ENCODE measurements at regions not wholly inside any gene's neighbourhood (a gene's known extent, or its start where the extent isn't known, plus 50 kb on each side); places are given as distances from the start of the nearest gene placed in this dataset.
"Not testable (repeated sequence)": the region's sequence is repeated elsewhere in the genome, so short reads cannot be mapped to it uniquely, and the experiment has no call there.

DNA sequence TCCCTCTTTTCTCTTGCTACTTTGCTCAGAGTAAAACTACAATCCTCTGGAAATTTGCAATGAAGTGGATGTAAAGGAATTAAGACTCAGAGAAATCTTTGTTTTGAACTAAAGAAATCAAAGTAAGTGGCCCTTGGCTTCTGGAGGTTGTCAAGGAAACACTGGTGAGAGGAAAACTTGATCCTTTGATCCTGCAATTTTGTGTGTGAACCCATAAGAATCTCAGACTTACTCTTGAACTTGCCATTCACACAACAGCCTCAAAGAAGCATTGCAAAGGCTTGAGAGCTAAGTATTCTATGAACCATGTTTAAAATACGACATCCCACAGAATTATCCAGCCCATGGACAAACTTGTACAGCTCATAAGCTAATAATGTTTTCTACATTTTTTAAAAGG is 827.5 kb downstream of the TAF11L14 start:
- no peak for DNase-seq (ENCODE audit: low read depth)
- TF ChIP-seq CTCF (IDR thresholded peaks at IDR 0.05; ENCODE audit: low read depth, low read length, missing control alignments): no peak

DNA sequence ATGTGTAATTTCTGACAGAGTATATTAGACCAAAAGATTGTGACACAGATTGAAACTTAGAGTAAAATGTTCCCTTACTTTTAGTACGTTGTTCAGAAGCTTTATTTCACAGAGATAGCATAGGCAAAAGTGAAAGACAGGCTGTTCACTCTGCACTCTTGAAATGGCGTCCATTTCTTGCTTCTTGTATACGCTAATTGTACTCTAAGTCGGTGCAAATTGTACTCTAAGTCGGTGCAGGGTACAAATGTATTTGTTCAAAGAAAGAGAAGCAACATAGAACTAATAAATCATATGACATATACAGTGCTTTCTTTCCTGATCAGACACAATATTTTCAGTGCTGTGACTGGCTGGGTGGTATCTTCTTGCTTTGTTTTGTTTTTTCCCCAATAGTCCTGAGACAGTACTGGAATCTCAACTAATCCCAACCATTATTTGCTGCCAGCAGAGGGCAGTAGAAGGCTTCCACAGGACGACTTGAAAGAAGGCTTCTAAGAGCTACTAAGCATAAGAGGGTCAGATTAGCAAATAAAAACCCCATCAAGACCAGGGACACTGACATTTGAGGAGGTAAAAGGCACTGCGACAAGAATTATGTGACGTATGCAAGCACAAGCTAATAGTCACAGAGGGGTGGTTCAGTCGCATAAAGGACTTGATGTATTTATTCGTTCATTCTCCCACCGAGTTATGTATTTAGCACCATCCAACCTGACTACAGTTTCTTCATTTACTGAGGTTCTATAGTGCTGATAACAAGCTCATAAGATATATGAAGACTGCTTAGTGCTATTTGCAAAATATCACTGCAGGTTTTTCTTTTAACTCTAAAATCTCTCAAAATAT is 831.8 kb downstream of the TAF11L14 start:
- DNase-seq (ENCODE audit: low read depth): no peak
- TF ChIP-seq CTCF (IDR thresholded peaks at IDR 0.05; ENCODE audit: low read depth, low read length, missing control alignments): peak; percentile 48

More for the DNA sequence above, 827.5 kb downstream of the TAF11L14 start:
- H3K4me3 ChIP-seq (ENCODE audit: low read depth, low read length): no peak overlapping the region

DNA sequence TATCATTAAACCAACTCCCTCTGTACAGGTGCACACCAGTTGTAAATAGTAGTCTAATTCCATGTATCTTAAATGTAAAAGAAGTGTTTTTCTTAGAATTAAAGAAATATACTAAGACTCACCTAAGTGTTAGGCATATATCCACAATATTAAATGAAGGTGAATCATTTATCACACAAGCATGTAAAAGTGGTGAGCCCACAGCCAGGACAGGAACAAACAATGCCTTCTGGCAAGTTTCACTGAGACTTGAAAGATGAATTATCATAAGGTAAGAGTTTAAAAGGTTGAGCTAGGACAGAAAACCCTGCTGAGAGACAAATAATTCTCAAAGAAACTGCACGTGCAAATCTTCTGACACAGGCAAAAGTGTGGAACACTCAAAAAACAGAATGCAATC is 832.5 kb downstream of the TAF11L14 start:
- DNase-seq (ENCODE audit: low read depth): no peak
- no peak overlapping the region for H3K4me3 ChIP-seq (ENCODE audit: low read depth, low read length)
- TF ChIP-seq CTCF (IDR thresholded peaks at IDR 0.05; ENCODE audit: low read depth, low read length, missing control alignments): no peak

More for the DNA sequence above, 831.8 kb downstream of the TAF11L14 start:
- H3K4me3 ChIP-seq (ENCODE audit: low read depth, low read length): no peak overlapping the region

- not testable (repeated sequence) for DNase-seq (ENCODE audit: low read depth); H3K4me3 ChIP-seq (ENCODE audit: low read depth, low read length)
Observed at GRCh38 chr5:18471791-18472190, 837.5 kb downstream of the TAF11L14 start.

DNA sequence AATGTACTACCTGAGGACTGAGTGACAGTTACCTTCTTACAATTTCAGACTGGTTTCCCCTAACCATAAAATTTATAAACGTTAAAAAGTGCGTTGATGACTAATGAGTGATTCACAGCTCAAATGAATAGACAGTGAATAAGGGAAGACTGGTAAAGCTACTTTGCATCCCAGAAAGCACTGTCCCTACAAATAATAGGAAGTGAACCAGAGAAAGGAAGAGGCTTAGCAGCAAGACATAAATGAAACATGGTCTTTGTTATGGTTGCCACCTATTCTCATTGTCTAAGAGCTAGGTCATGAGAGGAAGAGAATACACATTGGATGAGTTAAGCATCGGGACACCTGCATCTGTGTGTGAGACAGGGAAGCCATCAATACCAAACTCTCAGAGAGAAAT is 849.2 kb downstream of the TAF11L14 start:
- no peak for TF ChIP-seq CTCF (IDR thresholded peaks at IDR 0.05; ENCODE audit: low read depth, low read length, missing control alignments)
- H3K4me3 ChIP-seq (ENCODE audit: low read depth, low read length): no peak overlapping the region
- DNase-seq (ENCODE audit: low read depth): no peak

DNA sequence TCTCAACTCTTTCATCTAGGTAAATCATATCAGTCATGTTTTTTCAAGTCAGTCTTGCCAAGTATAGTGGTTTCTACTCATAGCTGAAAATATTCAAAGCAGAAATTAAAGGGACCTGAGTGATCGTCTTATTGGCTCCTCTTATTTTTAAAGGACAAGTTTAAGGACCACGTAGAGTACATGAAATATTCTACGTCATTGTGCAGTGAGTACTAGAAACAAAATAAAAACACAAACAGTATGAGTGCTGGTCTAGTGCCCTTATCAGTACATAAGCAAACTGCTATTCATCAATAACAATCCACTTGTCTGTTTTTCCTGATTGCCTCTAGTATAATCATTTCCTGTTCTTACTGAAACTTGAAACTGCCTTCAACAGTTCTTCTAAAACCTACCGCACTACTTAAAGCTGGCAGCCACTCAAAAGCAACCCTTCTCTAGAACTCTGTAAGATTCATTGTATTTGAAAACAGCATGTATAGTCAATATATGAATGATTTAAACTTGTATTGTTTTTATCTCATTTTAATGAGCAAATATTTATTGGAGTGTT is 853.7 kb downstream of the TAF11L14 start:
- no peak for DNase-seq (ENCODE audit: low read depth)
- no peak for TF ChIP-seq CTCF (IDR thresholded peaks at IDR 0.05; ENCODE audit: low read depth, low read length, missing control alignments)

DNA sequence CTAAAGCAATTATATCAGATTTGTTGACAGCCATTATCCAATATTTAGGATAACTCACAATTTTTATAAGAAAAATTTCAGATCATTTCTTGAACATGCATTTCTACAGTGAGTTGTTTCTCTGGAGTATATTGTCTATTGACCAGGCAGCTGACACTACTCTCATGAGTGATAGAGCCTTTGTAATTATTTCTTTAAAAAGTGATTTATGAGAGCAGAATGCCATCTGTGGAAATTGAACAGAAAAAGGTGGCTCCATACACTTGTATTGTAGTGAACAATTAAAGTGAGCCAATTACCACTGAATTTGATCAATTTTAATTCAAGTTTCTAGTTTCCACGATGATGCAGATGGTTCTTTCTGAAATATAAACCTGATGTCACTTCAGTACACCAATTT is 855.4 kb downstream of the TAF11L14 start:
- DNase-seq (ENCODE audit: low read depth): no peak
- H3K4me3 ChIP-seq (ENCODE audit: low read depth, low read length): no peak overlapping the region
- no peak for TF ChIP-seq CTCF (IDR thresholded peaks at IDR 0.05; ENCODE audit: low read depth, low read length, missing control alignments)

More for the DNA sequence above, 853.7 kb downstream of the TAF11L14 start:
- no peak overlapping the region for H3K4me3 ChIP-seq (ENCODE audit: low read depth, low read length)

Measured in GM12864 (cell line).